HL-60 (cell line): ENCODE measurements at regions not wholly inside any gene's neighbourhood (a gene's known extent, or its start where the extent isn't known, plus 50 kb on each side); places are given as distances from the start of the nearest gene placed in this dataset.

Experiments
- GABPA ChIP-seq: IDR thresholded peaks from 2 replicates; pipeline ENCODE4 v1.6.1; 2012; ENCODE audit warnings: low read depth
- POLR2AphosphoS5 ChIP-seq: IDR thresholded peaks from 2 replicates; pipeline ENCODE4 v1.6.1; 2012; ENCODE audit warnings: low read depth
- SPI1 ChIP-seq: IDR thresholded peaks from 2 replicates; pipeline ENCODE4 v1.6.1; 2012; ENCODE audit warnings: low read depth, mild to moderate bottlenecking, borderline replicate concordance
- TF ChIP-seq, protein P1 (sequence below): IDR thresholded peaks from one replicate; pipeline ENCODE4 v1.5.1; 2011; ENCODE audit warnings: low read length, control low read depth, inconsistent platforms; ENCODE audit not compliant: insufficient read depth
- TF ChIP-seq, protein P2 (sequence below): IDR thresholded peaks from 2 replicates; pipeline ENCODE4 v1.6.1; 2012; ENCODE audit warnings: low read depth; ENCODE audit not compliant: insufficient replicate concordance

DNA sequence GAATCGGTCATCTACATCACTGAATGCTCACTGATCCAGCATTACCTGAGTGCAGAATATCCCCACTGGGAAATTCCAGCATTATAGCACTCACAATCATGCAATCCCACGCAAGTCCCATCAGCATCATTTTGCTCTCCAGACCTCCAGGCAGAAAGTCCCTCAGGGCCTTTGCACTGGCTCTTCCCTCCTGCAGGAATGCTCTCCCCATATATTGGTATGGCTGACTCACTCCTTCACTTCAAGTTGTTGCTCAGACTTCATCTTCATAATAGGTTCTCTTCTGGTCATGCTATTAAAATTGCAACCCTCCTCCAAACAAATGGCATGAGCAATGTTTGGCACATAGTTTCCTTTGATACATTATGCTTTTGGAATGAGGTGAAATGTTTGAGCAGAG, 64.7 kb upstream of the CELF4 start:
- TF ChIP-seq, protein P1, sequence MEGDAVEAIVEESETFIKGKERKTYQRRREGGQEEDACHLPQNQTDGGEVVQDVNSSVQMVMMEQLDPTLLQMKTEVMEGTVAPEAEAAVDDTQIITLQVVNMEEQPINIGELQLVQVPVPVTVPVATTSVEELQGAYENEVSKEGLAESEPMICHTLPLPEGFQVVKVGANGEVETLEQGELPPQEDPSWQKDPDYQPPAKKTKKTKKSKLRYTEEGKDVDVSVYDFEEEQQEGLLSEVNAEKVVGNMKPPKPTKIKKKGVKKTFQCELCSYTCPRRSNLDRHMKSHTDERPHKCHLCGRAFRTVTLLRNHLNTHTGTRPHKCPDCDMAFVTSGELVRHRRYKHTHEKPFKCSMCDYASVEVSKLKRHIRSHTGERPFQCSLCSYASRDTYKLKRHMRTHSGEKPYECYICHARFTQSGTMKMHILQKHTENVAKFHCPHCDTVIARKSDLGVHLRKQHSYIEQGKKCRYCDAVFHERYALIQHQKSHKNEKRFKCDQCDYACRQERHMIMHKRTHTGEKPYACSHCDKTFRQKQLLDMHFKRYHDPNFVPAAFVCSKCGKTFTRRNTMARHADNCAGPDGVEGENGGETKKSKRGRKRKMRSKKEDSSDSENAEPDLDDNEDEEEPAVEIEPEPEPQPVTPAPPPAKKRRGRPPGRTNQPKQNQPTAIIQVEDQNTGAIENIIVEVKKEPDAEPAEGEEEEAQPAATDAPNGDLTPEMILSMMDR = no peak
- TF ChIP-seq POLR2AphosphoS5 (no peak), SPI1 (no peak), GABPA (no peak)
- TF ChIP-seq, protein P2, sequence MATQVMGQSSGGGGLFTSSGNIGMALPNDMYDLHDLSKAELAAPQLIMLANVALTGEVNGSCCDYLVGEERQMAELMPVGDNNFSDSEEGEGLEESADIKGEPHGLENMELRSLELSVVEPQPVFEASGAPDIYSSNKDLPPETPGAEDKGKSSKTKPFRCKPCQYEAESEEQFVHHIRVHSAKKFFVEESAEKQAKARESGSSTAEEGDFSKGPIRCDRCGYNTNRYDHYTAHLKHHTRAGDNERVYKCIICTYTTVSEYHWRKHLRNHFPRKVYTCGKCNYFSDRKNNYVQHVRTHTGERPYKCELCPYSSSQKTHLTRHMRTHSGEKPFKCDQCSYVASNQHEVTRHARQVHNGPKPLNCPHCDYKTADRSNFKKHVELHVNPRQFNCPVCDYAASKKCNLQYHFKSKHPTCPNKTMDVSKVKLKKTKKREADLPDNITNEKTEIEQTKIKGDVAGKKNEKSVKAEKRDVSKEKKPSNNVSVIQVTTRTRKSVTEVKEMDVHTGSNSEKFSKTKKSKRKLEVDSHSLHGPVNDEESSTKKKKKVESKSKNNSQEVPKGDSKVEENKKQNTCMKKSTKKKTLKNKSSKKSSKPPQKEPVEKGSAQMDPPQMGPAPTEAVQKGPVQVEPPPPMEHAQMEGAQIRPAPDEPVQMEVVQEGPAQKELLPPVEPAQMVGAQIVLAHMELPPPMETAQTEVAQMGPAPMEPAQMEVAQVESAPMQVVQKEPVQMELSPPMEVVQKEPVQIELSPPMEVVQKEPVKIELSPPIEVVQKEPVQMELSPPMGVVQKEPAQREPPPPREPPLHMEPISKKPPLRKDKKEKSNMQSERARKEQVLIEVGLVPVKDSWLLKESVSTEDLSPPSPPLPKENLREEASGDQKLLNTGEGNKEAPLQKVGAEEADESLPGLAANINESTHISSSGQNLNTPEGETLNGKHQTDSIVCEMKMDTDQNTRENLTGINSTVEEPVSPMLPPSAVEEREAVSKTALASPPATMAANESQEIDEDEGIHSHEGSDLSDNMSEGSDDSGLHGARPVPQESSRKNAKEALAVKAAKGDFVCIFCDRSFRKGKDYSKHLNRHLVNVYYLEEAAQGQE = no peak
